Prostate gland (tissue), 2 donors: ENCODE measurements at regions not wholly inside any gene's neighbourhood (a gene's known extent, or its start where the extent isn't known, plus 50 kb on each side); places are given as distances from the start of the nearest gene placed in this dataset.

ENCODE experiments used
- CTCF ChIP-seq, 4 experiments: fragments of 200-600 bp in 2 of 4; fragments of 450-650 bp in 2 of 4; sonication (generic) in 2 of 4; IDR thresholded peaks; 1 replicate in 3 of 4; 2 replicates in 1 of 4; pipeline ENCODE4 v1.5.1; 2016 to 2019; ENCODE audit warnings: antibody characterized with exemption in 4 of 4, mild to moderate bottlenecking in 2 of 4, moderate library complexity in 2 of 4
- POLR2A ChIP-seq: fragments of 450-650 bp; IDR thresholded peaks from one replicate; pipeline ENCODE4 v1.6.1; 2016; ENCODE audit warnings: antibody characterized with exemption, mild to moderate bottlenecking

GRCh38 chr12:45517381-45517780, 212.1 kb upstream of the ARID2 start:
- no peak for TF ChIP-seq CTCF (IDR thresholded peaks at IDR 0.05)
- no peak for TF ChIP-seq POLR2A
